ENCODE measurements at regions not wholly inside any gene's neighbourhood (a gene's known extent, or its start where the extent isn't known, plus 50 kb on each side); places are given as distances from the start of the nearest gene placed in this dataset.
"Not testable (repeated sequence)": the region's sequence is repeated elsewhere in the genome, so short reads cannot be mapped to it uniquely, and the experiment has no call there.

DNA sequence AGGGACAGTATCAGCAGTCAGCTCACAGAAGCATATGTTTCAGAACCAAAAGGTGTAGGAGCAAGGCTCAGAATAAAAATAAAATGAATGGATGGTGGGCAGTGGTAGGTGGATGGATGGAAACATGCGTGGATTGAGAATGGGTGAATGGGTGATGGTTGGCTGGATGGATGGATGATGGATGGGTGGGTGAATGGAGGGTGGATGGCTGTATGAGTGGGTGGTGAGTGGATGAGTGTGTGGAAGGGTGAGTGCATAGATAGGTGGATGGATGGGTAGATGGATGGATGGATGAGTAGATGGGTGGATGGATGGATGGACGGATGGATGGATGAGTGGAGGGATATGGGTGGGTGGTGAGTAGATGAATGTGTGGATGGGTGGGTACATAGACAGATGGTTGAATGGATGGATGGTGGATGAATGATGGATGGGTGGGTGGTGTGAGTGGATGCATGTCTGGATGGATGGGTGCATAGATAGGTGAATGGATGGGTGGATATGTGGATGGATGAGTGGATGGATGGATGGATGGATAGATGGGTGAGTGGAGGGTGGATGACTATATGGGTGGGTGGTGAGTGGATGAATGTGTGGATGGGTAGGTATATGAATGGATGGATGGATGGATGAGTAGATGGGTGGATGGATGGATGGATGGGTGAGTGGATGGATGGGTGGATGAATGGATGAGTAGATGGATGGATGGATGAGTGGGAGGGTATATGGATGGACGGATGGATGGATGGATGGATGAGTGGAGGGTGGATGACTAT is 164.2 kb downstream of the C9orf50 start:
- DNase-seq (ENCODE audit: low spot score), result no peak

DNA sequence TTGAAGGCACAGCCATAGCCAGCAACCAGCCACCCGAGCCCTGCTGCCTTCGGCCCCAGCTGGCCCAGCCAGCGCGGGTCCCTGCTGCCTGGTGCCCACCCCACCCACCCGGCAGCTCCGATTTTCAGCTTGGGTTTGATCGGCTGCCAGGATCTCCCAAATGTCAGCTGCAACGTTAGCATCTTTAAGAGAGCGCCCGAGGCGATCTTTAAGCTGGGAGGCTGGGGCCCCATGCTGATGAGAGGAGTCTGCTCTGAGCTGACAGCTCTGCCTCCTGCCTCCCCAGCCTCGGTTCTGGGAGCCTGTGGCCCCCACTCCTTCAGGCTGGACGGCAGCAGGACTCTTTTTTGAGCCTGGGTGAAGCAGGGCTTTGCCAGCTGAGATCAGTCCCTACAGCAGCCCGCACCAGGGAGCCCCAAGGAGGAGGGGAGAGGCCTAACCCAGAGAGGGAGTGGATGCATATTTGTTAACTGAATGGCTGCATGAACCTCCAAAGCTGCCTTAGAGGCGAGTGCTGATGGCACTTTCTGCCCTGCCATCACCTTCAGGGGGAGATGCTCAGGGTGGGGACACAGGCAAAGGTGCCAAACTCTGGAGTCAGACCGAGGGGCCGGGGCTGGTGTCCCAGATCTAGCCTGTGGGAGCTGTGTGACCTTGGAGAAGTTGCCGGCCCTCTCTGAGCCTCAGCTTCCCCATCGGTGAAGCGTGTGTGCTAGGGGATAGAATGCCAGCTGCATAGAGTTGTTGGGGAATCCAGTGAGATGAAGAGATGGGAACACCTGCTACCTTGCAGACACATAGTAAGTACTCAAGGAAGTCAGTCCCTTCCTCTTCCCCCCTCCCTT is 165.5 kb downstream of the C9orf50 start:
- no peak for DNase-seq (ENCODE audit: low spot score)

DNA sequence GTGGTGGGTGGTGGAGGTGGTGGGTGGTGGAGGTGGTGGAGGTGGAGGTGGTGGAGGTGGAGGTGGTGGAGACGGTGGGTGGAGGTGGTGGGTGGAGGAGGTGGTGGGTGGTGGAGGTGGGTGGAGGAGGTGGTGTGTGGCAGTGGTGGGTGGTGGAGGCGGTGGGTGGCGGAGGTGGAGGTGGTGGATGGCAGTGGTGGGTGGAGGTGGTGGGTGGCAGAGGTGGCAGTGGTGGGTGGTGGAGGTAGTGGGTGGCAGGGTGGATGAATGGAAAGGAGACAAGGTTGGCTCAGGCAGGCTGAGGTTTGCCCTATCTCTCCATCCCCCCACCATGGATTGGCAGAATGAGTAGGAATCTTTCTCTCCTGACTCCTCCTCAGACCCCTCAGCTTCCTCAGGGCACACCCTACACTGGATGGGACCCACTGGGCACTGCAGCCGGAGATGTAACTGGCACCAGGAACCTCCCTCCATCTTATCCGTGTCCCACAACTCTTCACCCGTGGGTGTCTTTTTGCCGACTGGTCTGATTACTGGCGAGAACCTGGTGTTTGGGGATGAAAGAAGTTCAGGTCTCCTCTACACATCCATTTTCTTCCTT is 166.3 kb downstream of the C9orf50 start:
- no peak for DNase-seq (ENCODE audit: low spot score)

DNA sequence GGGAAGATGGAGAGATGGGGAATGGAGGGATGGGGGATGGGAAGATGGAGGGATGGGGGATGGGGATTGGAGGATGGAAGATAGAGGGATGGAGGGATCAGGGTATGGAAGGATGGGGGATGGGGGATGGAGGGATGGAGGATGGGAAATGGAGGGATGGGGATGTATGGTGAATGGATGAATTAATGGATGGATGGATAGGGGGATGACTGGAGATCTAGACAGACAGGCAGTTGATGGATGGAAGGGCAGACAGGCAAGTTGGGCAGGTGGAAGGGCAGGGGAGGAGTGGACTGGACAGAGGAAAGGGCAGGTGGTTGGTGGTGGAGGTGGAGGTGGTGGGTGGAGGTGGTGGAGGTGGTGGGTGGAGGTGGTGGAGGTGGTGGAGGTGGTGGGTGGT is 167.2 kb downstream of the C9orf50 start:
- DNase-seq (ENCODE audit: low spot score), result no peak

DNA sequence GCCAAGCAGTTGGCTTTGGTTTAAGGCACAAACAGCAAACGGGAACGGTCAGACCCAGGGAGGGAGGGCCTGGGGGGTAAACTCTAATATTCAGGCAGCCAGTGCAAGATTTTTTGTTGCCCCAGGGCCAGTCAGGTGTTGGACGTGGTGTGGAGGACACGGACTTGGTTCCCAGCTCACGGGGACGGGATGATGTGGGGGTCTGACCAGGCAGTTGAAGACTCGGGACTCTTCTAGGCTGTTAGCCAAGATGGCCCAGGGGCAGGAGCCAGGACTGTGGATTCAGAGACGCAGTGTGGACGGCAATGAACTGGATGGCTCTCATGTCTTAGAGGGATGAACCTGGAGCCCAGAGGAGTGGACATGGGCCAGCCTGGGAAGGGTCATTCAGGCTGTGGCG is 169.2 kb downstream of the C9orf50 start:
- DNase-seq (ENCODE audit: low spot score), result no peak

GRCh38 chr9:129451089-129451656 is 169.7 kb downstream of the C9orf50 start:
- no peak for DNase-seq (ENCODE audit: low spot score)

GRCh38 chr9:129449066-129449465 is 171.8 kb downstream of the C9orf50 start:
- no peak for DNase-seq (ENCODE audit: low spot score)

GRCh38 chr9:129446828-129447550 is 173.9 kb downstream of the C9orf50 start:
- DNase-seq (ENCODE audit: low spot score), result no peak

GRCh38 chr9:129445794-129446306 is 175.1 kb downstream of the C9orf50 start:
- no peak for DNase-seq (ENCODE audit: low spot score)

- not testable (repeated sequence) for DNase-seq (ENCODE audit: low spot score)
These were observed 177.3 kb downstream of the C9orf50 start for GRCh38 chr9:129443515-129444164.

- DNase-seq (ENCODE audit: low spot score), result peak; percentile 72
These were observed 177.9 kb downstream of the C9orf50 start for GRCh38 chr9:129442803-129443511.

- DNase-seq (ENCODE audit: low spot score), result peak; percentile 55
These were observed 179.0 kb downstream of the C9orf50 start for GRCh38 chr9:129441852-129442251.

DNA sequence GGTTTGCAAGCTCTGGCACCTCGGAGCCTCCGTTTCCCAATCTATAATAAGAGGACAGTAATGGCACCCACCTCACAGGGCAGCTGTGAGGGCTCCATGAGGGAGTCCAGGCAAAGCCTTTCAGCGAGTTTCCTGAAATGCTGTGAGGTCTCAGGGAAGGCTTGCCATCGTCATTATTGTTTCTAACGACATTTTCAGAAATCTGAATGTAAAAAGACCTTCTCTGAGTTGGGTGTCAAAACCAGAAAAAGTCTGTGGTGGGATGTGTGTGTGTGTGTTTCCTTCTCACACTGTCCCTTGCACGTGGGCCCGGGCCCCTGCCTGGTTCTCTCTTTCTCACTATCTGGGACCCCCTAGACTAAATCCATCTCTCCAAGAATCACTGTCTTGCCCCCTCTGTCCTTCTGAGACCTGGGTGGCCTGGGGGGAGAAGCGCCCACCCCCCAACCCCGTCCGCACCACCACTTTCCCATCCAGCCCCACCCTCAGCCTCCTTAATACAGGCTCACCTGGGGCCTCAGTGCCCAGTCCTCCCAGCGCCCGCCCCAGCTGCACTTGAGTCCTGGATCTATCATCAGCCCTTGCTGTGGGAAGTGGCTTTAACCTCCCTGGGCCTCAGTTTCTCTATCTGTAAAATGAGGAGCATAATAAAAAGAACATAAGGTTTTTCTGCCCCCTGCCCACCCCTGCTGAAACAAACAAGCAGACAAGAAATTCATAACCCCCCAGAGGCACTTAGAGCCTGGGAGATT is 180.3 kb downstream of the C9orf50 start:
- no peak for DNase-seq (ENCODE audit: low spot score)

GRCh38 chr9:129439242-129439641 is 181.7 kb downstream of the C9orf50 start:
- no peak for DNase-seq (ENCODE audit: low spot score)

- no peak for DNase-seq (ENCODE audit: low spot score)
These were observed 183.1 kb downstream of the C9orf50 start for GRCh38 chr9:129437626-129438323.

- DNase-seq (ENCODE audit: low spot score), result peak; percentile 54
These were observed 183.9 kb downstream of the C9orf50 start for GRCh38 chr9:129436751-129437625.

GRCh38 chr9:129435988-129436717 is 184.7 kb downstream of the C9orf50 start:
- DNase-seq (ENCODE audit: low spot score), result no peak
